ENCODE measurements at regions not wholly inside any gene's neighbourhood (a gene's known extent, or its start where the extent isn't known, plus 50 kb on each side); places are given as distances from the start of the nearest gene placed in this dataset.
"Not testable (repeated sequence)": the region's sequence is repeated elsewhere in the genome, so short reads cannot be mapped to it uniquely, and the experiment has no call there.

GRCh38 chr6:80862756-80863155, 756.3 kb downstream of the BCKDHB start:
- Mint-ChIP-seq H3K27ac (no peak overlapping the region), H3K36me3 (no peaks in the 10 kb centered on the region), H3K9me3 (peaks cover 5 to 18% of the 10 kb centered on the region in 2 donors)
- DNase-seq (ENCODE audit: low spot score in 2 of 2) (no peak), ATAC-seq (no peak)

- Mint-ChIP-seq H3K27ac (no peak overlapping the region), H3K9me3 (peaks cover 9% of the 10 kb centered on the region in 2 donors), H3K36me3 (no peaks in the 10 kb centered on the region)
- DNase-seq (ENCODE audit: low spot score in 2 of 2) (no peak), ATAC-seq (no peak)
Measured at GRCh38 chr6:80860107-80860506, 753.6 kb downstream of the BCKDHB start.

GRCh38 chr6:80847973-80848372, 741.5 kb downstream of the BCKDHB start:
- not testable (repeated sequence) for H3K27ac Mint-ChIP-seq; DNase-seq (ENCODE audit: low spot score in 2 of 2); ATAC-seq; H3K36me3 Mint-ChIP-seq
- peaks cover 16 to 26% of the 10 kb centered on the region in 2 donors for H3K9me3 Mint-ChIP-seq

GRCh38 chr6:80832337-80832736, 725.9 kb downstream of the BCKDHB start:
- ATAC-seq = no peak
- Mint-ChIP-seq H3K36me3 (no peaks in the 10 kb centered on the region), H3K27ac (no peak overlapping the region), H3K9me3 (peaks cover 0 to 5% of the 10 kb centered on the region in 2 donors)
- no peak for DNase-seq (ENCODE audit: low spot score in 2 of 2)

- Mint-ChIP-seq H3K9me3 (no peaks in the 10 kb centered on the region), H3K36me3 (no peaks in the 10 kb centered on the region), H3K27ac (no peak overlapping the region)
- ATAC-seq = no peak
- no peak for DNase-seq (ENCODE audit: low spot score in 2 of 2)
Measured at GRCh38 chr6:80793411-80793810, 686.9 kb downstream of the BCKDHB start.

DNA sequence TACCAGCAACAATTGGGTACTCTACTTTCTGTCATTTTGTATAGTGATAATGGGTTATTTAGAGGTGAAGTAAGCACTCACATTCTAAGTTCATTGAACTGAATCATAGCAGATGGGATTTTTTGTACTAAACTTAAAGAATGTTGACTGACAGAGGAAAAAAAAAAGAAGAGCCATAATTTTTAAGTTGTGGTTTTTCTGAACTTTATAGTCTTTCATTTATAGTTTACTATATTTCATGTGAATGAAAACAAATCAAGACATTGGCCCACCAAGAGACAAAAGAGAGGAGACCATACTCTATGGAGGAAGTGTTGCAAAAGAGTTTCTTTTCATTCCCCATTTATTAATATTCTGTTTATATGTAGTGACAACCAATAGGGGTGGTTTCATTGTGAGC, 685.7 kb downstream of the BCKDHB start:
- ATAC-seq (no peak), DNase-seq (ENCODE audit: low spot score in 2 of 2) (no peak)
- Mint-ChIP-seq H3K9me3 (no peaks in the 10 kb centered on the region), H3K36me3 (no peaks in the 10 kb centered on the region), H3K27ac (no peak overlapping the region)

- Mint-ChIP-seq H3K27ac (no peak overlapping the region), H3K9me3 (peaks cover 0 to 4% of the 10 kb centered on the region in 2 donors), H3K36me3 (no peaks in the 10 kb centered on the region)
- ATAC-seq (no peak), DNase-seq (ENCODE audit: low spot score in 2 of 2) (no peak)
Measured at GRCh38 chr6:80789912-80790570, 683.6 kb downstream of the BCKDHB start.

DNA sequence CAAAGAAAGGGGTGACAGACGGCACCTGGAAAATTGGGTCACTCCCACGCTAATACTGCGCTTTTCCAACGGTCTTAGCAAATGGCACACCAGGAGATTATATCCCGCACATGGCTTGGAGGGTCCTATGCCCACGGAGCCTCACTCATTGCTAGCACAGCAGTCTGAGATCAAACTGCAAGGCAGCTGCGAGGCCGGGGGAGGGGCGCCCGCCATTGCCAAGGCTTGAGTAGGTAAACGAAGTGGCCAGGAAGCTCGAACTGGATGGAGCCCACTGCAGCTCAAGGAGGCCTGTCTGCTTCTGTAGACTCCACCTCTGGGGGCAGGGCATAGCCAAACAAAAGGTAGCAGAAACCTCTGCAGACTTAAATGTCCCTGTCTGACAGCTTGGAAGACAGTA, 676.8 kb downstream of the BCKDHB start:
- not testable (repeated sequence) for H3K27ac Mint-ChIP-seq; DNase-seq (ENCODE audit: low spot score in 2 of 2); H3K36me3 Mint-ChIP-seq; ATAC-seq
- H3K9me3 Mint-ChIP-seq = peaks cover 18 to 20% of the 10 kb centered on the region in 2 donors

DNA sequence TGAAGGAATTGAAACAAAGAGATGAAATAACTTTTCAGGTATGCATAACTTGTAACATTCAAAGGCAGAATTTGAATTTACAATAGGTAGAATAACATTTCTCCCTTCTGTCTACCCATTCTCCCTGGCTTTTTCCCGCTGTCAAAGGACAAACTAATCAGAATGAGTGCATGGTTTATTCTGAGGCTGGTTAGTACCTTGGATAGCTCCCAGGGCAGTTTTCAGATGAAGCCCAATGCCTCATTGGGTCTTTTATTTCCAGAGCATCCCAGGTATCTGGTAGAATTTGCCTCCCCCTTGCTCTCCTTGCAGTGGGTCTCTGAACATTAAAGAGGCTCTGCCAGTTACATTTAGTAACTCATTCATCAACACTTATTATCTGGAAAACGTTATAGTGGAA, 665.5 kb downstream of the BCKDHB start:
- ATAC-seq = no peak
- Mint-ChIP-seq H3K9me3 (no peaks in the 10 kb centered on the region), H3K36me3 (no peaks in the 10 kb centered on the region), H3K27ac (no peak overlapping the region)
- no peak for DNase-seq (ENCODE audit: low spot score in 2 of 2)

DNA sequence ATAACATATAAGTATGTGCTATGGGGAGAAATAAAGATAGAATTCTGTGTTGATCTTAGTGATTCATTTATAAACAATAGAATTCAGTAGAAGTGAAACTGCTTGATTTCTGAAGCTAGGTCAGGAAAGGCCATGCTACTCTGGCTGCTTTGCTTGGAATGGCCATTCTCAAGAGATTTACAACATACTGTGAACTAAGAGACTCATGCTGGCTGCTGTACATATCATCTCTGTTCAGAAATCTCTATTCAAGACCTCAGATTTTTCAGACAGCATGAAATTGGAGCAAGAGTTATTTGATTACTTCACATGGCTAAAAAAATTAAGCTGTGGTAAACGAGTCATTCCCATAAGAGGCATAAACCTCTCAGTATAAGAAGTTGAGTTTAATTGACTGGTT, 662.6 kb downstream of the BCKDHB start:
- H3K9me3 Mint-ChIP-seq = no peaks in the 10 kb centered on the region
- no peak for DNase-seq (ENCODE audit: low spot score in 2 of 2)
- no peak overlapping the region for H3K27ac Mint-ChIP-seq
- ATAC-seq = no peak
- no peaks in the 10 kb centered on the region for H3K36me3 Mint-ChIP-seq

DNA sequence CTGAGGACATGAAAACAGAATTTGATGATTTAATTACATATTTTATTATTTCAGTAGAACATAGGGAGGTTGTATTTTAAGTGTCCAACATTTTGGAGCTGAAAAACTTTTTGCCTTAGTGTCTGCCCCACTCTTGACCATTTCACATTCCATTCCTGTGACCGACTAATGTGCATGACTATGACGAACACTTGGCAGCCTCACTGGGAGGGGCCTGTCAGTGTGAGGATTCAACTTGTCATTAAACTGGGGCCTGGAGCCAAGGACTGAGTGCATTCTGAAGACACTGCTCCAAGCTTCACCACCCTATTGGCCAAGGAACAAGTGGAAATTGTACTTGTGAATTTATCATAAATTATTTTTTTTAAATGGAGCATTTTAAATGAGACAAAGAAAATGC, 661.3 kb downstream of the BCKDHB start:
- Mint-ChIP-seq H3K27ac (no peak overlapping the region), H3K36me3 (no peaks in the 10 kb centered on the region), H3K9me3 (no peaks in the 10 kb centered on the region)
- DNase-seq (ENCODE audit: low spot score in 2 of 2) (no peak), ATAC-seq (no peak)

DNA sequence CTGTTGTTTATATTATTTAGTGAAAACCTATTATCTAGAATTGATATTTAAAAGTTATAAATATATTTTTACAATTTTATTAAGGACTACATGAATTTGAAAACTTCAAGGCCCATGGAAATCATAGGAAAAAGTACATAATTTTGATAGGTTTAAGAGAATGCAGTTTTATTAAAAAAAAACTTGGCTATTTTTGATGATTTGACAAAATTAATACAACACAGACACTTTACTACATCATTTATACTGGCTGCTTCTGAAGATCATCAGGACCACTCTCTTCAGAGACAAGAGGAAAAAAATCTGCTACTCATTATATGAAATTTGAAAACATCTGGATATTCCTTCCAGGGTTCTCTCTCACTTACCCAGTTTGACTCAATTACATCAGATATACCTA, 637.7 kb downstream of the BCKDHB start:
- H3K9me3 Mint-ChIP-seq = peaks cover 8 to 12% of the 10 kb centered on the region in 2 donors
- no peak overlapping the region for H3K27ac Mint-ChIP-seq
- DNase-seq (ENCODE audit: low spot score in 2 of 2) (no peak), ATAC-seq (no peak)
- peaks cover 0 to 6% of the 10 kb centered on the region in 2 donors for H3K36me3 Mint-ChIP-seq

DNA sequence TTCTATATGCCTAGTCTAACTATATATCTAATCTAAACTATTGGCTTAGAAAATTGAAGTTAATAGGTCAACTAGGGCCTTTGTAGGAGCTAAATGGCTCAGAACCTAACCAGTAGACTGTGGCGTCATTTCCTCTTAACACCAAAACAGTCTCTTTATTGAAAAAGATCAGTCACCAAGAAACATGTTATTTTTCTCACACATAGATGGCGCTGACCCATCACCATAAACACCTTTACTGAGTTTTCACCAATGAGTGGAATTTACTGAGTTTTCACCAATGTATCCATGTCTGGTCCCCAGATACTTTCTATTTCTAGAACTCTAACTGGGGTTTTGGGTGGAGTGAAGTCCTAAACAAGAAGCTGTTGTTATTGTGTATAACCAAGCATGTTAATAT, 636.0 kb downstream of the BCKDHB start:
- DNase-seq (ENCODE audit: low spot score in 2 of 2) (no peak), ATAC-seq (no peak)
- H3K27ac Mint-ChIP-seq = no peak overlapping the region

GRCh38 chr6:80733641-80734040, 627.2 kb downstream of the BCKDHB start:
- no peaks in the 10 kb centered on the region for H3K36me3 Mint-ChIP-seq
- ATAC-seq = no peak
- H3K9me3 Mint-ChIP-seq = peaks cover 0 to 11% of the 10 kb centered on the region in 2 donors
- DNase-seq (ENCODE audit: low spot score in 2 of 2) = no peak
- no peak overlapping the region for H3K27ac Mint-ChIP-seq

More for the DNA sequence above, 636.0 kb downstream of the BCKDHB start:
- Mint-ChIP-seq H3K36me3 (peaks cover 0 to 6% of the 10 kb centered on the region in 2 donors), H3K9me3 (peaks cover 8 to 12% of the 10 kb centered on the region in 2 donors)

GRCh38 chr6:80728830-80729229, 622.4 kb downstream of the BCKDHB start:
- peaks cover 0 to 11% of the 10 kb centered on the region in 2 donors for H3K9me3 Mint-ChIP-seq
- H3K27ac Mint-ChIP-seq = no peak overlapping the region
- DNase-seq (ENCODE audit: low spot score in 2 of 2) (no peak), ATAC-seq (no peak)
- H3K36me3 Mint-ChIP-seq = no peaks in the 10 kb centered on the region

DNA sequence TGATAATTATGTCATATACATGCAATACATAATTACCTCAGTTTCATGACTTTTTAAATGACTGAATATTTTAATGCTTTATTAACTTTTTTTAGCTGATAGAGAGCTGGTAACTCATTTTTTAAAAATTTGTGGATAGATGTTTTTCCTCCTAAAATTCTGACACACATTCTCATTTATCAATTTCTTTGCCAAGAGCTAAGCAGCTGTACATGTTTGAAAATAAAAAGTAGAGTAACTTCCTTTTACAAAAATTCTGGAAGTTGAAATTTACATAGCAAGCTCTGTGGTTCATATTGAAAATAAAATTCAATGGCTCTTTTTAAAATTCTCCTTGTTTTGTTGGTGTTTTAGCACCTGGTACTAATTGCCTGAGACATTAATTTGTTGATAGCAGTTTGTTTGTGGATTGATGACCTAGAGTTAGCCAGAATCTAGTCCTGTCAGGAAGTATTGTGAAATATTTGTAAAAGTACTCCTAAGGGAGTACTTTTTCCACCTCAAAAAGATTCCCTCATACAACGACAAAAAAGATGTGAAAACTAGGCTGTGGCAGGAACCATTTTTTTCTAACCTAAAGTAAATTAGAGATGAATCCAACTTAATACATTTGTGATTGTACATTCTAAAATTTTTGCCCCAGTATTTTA, 621.8 kb downstream of the BCKDHB start:
- no peak overlapping the region for H3K27ac Mint-ChIP-seq
- H3K36me3 Mint-ChIP-seq = no peaks in the 10 kb centered on the region
- DNase-seq (ENCODE audit: low spot score in 2 of 2) (no peak), ATAC-seq (no peak)
- peaks cover 0 to 11% of the 10 kb centered on the region in 2 donors for H3K9me3 Mint-ChIP-seq

GRCh38 chr6:80725156-80725930, 618.9 kb downstream of the BCKDHB start:
- peaks cover 0 to 6% of the 10 kb centered on the region in 2 donors for H3K9me3 Mint-ChIP-seq
- no peaks in the 10 kb centered on the region for H3K36me3 Mint-ChIP-seq
- H3K27ac Mint-ChIP-seq = no peak overlapping the region
- DNase-seq (ENCODE audit: low spot score in 2 of 2) = no peak
- no peak for ATAC-seq

Data from activated naive CD4-positive, alpha-beta T cell treated with anti-CD3 and anti-CD28 coated beads, Interleukin-2, amount 50 U/mL, for 72 hours (primary cell).